ENCODE measurements at regions not wholly inside any gene's neighbourhood (a gene's known extent, or its start where the extent isn't known, plus 50 kb on each side); places are given as distances from the start of the nearest gene placed in this dataset.
"Not testable (repeated sequence)": the region's sequence is repeated elsewhere in the genome, so short reads cannot be mapped to it uniquely, and the experiment has no call there.

DNA sequence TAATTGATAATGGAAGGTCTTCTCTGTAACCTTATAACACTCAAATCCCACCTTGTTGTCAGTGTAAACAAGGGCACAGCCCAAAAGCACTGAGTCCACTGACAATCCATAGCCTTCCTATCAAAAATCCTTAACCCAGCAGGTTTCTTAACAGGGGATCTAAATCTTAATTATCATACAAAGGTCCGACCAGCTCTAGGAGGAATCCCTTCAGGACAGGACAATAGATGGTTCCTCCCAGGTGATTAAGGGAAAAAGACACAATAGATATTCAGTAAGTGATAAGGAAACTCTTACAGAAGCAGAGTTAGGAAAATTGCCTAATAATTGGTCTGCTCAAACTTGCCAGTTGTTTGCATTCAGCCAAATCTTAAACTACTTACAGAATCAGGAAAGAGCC, 951.9 kb upstream of the CTNND2 start:
- DNase-seq, result not testable (repeated sequence)

DNA sequence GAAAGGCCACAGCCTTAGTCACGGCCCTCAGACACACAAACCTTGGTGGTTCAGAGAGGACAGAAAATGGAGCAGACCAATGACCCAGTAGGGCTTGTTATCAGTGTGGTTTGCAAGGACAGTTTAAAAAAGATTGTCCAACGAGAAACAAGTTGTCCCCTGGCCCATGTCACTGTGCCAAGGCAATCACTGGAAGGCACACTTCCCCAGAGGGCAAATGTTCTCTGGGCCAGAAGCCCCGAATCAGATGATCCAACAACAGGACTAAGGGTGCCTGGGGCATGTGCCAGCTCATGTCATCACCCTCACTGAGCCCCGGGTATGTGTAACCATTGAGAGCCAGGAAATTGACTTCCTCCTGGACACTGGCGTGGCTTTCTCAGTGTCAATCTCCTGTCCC, 950.1 kb upstream of the CTNND2 start:
- DNase-seq, result no peak

DNA sequence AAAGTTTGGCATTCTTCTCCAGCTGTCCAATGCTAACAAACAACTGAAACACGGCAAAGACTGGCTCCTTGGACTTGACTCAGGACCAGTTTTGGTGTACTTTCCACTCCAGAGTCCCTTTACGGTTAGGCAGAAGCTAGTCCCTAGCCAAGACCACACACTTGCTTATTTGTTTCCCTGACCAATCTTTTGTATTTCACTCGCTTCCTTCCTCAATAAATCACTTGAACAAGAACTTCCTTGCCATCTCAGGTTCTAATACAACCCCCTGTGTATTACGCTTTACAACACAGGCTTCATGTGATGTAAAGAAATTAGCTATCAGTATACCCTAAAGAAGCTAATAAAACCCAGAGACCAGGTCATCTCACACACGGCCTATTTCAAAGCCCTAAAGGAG, 947.5 kb upstream of the CTNND2 start:
- no peak for DNase-seq

DNA sequence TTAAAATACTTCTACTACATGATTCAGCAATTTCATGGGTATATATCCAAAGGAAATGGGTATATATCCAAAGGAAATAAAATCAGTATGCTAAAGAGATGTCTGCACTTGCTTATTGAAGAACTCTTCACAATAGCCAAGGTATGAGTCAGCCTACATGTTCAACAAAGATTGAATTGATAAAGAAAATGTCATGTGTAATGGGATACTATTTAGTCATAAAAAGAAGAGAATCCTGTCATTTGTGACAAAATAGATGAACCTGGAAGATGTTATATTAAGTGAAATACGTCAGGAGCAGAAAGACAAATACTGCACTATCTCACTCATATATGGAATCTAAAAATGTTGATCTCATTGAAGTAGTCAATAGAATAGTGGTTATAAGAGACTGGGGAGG, 944.5 kb upstream of the CTNND2 start:
- DNase-seq, result no peak

DNA sequence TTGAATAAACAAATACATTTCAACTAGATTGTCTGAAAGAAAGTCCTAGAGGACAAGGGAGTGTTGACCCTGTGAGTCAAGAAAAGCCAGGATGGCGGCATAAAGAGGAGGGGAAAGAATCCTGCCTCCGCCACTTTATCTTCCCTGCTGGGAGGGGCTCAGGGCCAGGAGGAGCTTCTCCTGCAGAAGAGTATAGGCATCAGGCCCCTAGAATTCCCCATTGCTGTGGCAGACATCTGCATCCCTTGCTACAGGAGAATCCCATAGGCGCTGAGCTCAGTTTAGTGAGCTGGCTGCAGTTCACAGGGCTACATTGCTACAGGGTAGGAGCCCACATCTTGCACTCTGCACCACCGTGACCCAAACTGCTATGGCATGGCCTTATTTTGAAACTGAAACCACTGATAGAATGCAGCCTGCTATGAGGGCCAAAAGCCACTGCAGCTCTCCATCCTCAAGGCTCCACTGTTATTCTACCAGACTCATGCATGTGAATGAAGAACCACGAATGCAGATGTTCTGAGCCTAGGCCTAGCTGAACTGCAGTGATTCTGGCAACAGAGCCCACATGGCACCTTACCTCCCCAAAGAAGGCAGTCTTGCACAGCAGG, 941.4 kb upstream of the CTNND2 start:
- no peak for DNase-seq

DNA sequence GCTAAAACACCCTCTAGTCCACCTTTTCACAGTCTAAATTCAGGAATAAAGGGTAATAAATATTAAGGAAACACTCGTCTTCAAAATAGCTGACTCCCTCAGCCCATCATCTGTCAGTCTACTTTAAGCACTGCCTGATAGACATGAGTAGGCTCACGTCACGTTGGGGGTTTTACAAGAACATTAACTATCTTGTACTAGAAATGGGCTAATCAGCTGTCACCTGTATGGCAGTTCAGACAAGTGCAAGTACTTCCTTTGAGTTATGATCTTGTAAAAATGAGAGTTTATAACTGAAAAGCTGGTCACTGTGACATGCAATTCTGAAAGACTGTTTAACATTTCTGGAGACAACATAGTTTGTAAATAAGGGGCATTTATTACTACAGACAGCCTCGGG, 936.7 kb upstream of the CTNND2 start:
- no peak for DNase-seq

DNA sequence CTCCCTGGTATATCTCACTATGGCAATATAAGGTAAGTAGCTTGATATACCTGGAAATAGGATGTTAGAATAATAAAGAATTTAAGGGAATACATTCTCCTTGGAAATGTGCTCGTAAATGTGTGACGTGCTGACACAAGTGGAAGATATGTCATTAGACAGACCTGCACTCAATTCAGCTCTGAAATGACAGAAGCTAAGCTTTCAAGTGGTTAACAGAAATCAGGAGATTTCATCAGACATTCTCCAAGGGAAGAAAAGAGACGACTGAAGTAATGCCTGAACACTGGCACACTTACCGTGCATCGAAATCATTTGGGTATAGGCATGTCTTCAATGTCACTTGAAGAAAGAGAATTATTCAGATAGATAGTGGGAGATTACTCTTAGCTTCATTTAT, 933.3 kb upstream of the CTNND2 start:
- DNase-seq, result no peak

DNA sequence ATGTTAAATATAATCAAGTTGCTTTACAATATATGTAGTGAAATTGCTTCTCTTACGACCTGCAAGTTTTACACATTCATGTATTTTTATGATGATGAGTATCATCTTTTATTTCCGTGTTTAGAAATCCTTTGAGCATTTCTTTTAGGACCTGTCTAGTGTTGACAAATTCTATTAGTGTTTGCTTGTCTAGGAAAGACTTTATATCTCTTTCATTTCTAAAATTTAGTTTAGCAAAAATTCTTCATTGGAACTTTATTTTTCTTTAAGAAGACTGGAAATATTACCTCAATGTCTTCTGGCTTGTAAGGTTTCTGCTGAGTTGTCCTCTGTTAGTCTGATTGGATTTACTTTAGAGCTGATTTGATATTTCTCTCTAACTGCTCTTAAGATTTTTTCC, 920.9 kb upstream of the CTNND2 start:
- no peak for DNase-seq

DNA sequence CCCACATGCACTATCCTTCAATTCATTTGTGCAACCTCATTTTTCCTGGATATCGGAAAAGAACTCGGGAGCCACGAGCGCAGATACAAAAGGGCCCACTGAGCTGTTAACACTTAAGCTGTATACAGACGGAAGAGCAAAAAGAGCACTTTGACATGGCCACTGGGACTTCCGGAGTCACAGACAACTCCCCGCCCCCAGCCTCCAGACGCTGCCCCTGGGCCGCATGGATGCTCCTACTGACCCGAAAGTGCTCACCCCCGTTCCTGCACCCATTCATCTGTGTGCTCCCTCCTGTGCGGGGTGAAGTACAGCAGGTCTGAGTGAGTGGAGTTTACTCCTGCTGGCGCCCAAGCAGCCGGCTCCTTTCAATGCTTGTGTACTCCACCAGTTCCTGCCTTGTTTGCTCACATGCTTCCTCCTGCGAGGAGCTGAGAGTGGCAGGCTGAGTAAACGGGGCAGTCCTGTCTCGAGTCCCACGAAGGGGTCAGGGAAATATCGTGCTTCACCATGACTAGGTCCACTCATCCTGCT, 901.0 kb upstream of the CTNND2 start:
- no peak for DNase-seq

DNA sequence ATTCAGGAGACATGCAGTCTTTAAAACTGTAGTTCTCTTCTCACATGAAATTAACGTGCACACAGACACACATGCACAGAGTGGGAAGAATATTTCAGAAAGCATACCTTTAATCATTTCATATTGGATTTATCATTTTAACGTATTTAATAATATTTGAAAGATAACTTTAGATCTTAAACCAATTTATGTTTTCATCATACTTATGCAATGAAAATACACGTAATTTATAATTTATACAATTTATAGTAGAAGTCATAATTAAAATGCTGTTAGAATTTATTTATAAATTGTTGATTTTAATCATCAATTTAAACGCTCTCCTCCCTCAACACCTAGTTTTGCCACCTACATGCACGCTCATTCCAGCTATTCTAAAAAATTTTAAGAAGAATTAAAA, 894.9 kb upstream of the CTNND2 start:
- DNase-seq, result no peak

DNA sequence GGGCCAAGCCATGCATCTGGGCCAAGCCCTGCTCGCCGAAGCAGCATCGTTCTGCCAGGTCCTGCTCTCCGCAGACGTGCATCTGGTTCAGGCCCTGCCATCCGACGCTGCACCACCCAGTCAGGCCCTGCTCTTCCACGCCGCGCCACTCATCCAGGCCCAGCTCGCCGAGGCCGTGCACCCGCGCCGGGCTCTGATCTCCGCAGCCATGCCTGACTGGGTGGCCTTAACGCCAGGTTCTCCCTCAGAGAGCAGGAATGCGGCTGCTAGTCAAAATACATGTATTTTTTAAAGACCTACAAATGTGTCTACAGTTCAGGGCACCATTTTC, 891.1 kb upstream of the CTNND2 start:
- no peak for DNase-seq

DNA sequence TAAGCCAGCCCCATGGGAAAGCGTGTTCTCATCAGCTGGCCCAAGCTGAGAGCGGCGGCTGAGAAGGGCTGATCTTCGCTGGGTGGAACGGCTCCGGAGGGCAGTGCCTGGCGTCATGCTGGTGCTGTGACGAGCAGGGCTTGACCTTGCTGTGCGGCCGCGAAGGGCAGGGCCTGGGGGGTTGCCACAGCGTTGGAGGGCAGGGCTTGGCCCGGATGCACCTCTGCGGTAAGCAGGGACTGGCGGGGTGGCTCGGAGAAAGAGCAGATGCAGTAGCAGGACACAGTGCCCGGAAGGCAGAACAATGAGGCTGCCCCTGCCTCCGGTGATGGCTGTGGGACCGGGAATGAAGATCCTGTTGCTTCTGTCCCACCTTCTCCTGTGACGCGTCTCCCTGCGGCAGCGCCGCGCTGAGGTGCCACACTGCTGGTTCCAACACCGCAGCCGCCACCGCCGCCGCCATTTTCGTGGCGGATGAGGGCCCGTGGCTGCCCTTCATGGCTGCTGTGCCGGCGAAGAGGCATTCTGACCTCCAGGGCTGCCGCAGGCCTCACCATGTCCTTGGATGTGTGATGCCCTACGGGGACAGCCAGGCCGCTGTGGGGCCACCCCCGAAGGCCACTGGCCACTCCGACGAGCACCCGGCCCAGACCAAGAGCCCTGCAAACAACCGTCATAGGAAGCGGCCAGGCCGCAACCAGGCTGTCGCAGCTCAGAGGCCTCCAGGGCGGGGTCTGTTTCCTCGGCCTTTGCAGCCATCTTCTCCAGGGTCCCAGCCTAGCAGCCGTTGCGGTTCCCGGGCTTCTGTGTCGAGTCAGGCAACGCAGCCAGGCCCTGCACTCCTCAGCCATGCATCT, 890.5 kb upstream of the CTNND2 start:
- peak; percentile 60 for DNase-seq

DNA sequence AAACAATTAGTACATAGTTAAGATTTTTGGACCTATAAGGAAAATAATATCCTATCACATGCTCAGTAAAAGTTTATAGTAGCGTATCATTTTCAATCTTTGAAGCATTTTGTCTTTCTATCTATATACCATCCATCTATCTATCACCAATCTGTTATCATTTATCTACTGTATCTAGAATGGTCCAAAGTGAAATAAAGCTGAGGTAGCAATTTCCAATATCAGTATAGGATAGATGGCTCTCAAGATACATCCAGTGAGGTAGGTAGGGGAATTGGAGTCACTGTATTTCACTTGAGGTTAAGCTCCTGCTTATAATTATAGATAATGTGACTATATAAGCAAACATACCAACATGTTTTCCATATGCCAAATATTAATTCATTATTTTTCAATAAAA, 889.1 kb upstream of the CTNND2 start:
- DNase-seq, result no peak

DNA sequence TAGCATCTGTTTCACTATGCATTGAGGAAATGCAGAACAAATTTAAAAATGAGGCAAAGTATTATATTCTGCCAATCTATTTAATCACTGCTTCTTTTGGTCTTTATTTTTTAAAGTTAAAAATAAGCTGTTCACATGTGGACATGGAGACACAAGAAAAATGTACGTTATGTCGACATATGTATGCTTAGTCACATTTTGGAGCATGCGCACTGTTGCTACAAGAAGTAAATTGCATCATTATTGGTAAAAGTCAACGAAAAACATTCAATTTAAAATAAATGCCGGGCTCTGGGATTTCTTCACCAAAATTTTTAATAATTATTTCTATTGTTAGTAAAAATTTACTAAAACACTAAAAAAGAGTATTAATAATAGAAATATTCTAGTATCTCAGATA, 876.3 kb upstream of the CTNND2 start:
- no peak for DNase-seq

DNA sequence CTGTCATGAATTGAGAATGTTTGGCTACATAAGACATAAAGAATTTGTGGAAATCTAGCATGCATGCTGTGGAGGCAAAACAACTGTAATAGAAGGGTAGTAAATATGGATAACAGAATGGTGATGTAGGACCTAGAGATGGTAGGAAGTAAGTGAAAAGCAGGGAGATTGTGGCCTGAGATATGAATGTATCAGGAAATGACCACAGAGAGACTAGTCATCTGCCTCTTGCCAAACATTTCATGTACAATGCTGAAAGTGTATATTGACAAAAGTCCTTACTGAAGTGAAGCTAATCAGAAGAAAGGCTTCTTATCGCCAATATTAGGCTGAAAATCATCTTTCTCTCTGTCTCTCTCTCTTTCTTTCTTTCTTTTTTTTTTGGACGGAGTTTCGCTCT, 873.1 kb upstream of the CTNND2 start:
- no peak for DNase-seq

DNA sequence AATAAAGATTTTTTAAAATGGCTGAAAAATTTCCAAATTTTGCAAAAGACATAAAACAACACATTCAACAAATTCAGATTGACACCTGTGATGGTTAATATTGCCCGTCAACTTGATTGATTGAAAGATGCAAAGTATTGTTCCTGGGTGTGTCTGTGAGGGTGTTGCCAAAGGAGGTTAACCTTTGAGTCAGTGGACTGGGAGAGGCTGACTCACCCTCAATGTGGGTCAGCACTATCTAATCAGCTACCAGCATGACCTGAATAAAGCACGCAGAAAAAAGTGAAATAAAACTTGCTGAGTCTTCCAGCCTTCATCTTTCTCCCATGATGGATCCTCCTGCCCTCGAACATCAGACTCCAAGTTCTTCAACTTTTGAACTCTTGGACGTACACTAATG, 868.0 kb upstream of the CTNND2 start:
- no peak for DNase-seq

DNA sequence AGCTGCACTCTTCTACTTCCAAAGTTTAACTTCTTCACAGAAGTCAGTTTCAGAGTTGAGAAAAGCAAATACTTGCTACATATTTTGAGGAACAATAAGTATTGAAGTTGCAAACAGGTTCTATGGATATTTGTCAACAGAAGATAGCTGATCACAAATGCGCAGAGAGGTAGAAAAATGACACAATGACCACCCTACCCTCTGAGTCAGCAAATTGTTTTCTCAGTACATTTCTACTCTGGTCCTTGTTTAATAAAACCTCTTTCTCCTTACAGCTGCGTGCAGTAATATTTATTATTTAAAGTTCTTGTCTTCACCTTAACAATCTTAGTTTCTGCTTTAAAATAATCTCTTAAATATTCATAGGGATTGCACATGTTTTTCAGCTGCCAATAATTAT, 855.1 kb upstream of the CTNND2 start:
- DNase-seq, result no peak

DNA sequence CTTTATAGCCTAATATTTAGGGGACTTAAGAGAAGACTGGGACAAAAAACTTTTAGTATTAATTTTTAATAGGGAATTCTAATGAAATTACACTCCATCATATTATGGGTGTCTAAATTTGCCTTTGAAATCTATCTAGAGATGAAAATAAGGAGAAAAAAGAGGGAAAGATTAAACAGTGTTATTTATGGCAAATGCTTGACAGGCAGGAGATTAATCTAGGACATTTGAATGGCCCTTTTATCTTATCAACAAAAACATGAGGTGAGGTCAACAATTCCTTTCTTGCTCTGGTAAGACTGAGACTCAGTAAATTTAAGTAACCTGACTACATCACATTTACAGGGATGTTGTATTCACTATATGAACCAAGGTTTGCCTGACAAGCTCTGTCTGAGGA, 852.8 kb upstream of the CTNND2 start:
- DNase-seq, result no peak

DNA sequence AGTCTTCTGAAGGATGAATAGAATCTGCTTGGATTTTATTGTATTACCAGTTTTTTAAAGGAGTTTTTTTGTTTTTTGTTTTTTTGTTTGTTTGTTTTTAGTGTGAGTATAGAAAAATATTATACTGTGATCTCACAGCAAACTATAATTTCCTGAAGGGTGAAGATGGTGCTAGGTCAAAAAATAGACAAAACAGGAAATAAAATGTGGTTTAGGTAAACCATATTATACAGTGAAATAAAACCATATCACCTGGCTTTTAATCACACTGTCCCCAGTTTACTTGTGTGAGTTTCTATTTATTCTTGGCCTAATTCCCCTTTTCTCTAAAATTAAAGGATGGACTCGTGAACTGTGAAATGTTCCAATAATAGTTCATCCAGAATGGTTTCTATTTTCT, 841.3 kb upstream of the CTNND2 start:
- DNase-seq, result no peak

DNA sequence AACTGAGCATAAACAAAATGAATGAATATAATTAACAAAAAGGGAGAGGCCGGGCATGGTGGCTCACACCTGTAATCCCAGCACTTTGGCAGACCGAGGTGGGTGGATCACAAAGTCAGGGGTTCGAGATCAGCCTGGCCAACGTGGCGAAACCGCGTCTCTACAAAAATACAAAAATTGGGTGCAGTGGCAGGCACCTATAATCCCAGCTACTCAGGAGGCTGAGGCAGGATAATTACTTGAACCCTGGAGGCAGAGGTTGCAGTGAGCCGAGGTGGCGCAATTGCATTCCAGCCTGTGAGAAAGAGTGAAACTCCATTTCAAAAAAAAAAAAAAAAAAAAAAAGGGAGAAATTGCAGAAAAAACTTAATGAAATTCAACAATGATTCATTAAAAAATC, 839.3 kb upstream of the CTNND2 start:
- DNase-seq, result no peak

DNA sequence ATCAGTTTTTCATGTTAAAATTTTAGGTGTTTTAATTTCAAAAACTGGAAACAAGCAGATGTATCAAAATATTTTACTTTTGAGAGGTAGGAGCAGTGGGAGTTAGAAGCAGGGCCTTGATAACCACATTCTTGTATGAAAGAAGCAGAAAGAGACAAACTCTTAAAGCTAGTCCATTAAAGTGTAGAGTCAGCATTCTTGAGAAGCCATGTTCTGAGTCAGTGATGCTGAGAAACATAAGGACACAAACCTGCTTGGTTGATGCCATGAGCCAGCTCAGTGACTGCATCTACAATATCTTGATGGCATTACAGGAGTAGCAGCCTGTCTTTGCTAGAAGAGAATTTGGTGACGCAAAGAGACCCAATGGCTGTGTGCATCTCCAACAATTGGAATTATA, 826.1 kb upstream of the CTNND2 start:
- no peak for DNase-seq

DNA sequence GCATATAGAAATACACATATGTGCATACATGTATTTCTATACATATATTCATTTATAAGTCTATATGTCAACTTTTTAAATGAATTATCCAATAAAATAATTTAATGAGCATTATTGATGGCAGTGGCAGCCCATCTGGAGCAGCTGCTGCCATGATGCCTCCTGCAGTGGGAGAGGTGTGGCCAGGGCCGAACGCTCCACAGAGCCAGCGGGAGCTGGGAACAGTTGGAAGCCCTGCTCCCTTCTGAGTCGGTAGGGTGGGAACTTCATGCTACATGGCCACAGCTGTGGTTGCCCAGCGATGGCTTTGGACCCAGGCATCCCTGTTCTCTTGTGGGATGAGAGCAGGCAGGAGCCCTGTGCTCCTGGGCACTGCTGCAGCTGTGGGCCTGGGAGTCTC, 812.4 kb upstream of the CTNND2 start:
- DNase-seq, result no peak

DNA sequence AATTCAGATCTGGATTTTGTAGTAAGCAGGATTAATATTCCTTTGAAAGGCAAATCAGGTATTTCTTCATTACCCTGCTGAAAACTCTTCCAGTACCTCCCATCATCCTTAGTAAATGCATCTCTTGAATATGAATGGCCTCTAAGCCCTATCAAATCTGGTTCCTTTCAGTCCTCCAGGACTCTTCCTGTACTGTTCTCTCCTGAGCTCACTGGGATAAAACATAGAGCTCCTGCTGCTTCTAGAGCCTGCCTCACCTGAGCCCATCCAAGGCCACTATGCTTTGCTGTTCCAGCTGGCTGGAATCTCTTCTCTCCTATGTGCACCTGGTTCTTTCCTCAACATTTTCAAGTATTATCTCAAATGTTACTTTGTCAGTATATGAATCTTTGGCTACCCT, 803.3 kb upstream of the CTNND2 start:
- DNase-seq, result no peak

DNA sequence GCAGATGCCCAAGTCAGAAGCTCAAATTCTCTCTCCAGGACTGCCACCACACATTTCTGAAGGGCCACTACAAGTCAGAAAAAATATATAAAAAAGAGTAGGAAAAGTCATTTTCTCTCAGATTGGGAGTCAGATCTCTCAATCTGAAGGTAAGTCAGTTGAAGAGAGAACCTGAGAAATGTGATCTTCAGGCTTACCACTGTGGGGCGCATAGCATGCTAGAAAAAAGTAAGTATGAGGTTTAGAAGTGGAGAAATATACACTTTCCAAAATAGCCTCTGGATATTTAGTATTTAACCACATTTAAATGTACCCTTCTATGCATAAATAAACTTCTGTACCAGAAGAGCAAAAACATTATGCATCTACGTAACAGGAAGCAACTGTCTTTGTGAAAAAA, 800.7 kb upstream of the CTNND2 start:
- no peak for DNase-seq

DNA sequence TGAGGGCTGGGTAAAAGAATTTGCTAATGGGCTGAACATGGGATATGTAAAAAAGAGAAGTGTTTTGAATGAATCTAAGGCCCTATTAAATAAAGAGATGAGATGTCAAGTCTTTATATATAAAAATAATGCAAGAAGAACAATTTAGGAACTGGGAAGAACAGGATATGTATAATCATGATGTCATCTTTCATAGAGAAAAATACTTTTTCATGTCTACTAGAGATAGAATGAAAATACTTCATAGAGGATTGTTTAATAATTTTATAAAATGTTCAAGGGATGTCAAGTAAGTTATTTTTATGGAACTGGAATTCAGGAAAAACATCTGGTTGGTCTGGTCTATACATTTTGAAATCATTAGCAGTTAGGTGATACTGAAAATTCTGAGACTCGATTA, 799.0 kb upstream of the CTNND2 start:
- no peak for DNase-seq
